Nephron (organoid): ENCODE measurements at regions not wholly inside any gene's neighbourhood (a gene's known extent, or its start where the extent isn't known, plus 50 kb on each side); places are given as distances from the start of the nearest gene placed in this dataset.

Experiments used
- H3K27ac Mint-ChIP-seq, 3 experiments: 2 replicates each; pipeline ENCODE4 v1.8.0; 2020; ENCODE audit warnings: mixed read lengths in 3 of 3, mild to moderate bottlenecking in 2 of 3, moderate library complexity in 1 of 3
- H3K27me3 Mint-ChIP-seq: 2 replicates; pipeline ENCODE4 v1.8.0; 2021; ENCODE audit warnings: low read depth, mild to moderate bottlenecking, moderate library complexity, mixed read lengths
- H3K36me3 Mint-ChIP-seq: 2 replicates; pipeline ENCODE4 v1.8.0; 2020; ENCODE audit warnings: low read depth, mixed read lengths
- H3K4me1 Mint-ChIP-seq: 2 replicates; pipeline ENCODE4 v1.8.0; 2020; ENCODE audit warnings: mixed read lengths
- H3K4me3 Mint-ChIP-seq, 3 experiments: 2 replicates each; pipeline ENCODE4 v1.8.0; 2020; ENCODE audit warnings: mild to moderate bottlenecking in 3 of 3, mixed read lengths in 3 of 3, moderate library complexity in 2 of 3
- H3K9me3 Mint-ChIP-seq: 2 replicates; pipeline ENCODE4 v1.8.0; 2020; ENCODE audit warnings: mixed read lengths
- TF ChIP-seq, protein P1 (sequence below), 3 experiments: fragments of 200-600 bp; sonication (generic); IDR thresholded peaks; one replicate each; pipeline ENCODE4 v1.5.0; 2021; ENCODE audit warnings: antibody characterized with exemption in 3 of 3; ENCODE audit not compliant: unreplicated experiment in 3 of 3

DNA sequence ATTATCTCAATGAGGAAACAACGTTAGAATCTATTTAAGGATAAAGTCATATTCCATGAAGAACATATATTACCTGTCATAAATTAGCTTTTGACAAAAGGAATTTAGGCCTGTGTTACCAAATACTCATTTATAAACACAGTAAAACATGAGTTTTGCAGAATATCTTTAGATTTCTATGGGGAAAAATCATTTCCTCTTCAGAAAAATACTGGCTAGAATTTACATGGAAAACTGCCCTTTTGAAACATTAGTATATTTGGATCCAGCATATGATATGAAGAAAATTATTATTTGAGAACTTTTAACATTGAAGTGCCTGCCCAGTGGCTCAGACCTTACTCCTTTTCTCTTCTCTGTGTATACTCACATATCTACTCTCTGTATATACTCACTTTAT lies 131.4 kb upstream of the NEIL3 start:
- no peaks in the 10 kb centered on the region for H3K36me3 Mint-ChIP-seq
- H3K9me3 Mint-ChIP-seq, result no peaks in the 10 kb centered on the region
- H3K27ac Mint-ChIP-seq, result no peak overlapping the region
- TF ChIP-seq, protein P1, sequence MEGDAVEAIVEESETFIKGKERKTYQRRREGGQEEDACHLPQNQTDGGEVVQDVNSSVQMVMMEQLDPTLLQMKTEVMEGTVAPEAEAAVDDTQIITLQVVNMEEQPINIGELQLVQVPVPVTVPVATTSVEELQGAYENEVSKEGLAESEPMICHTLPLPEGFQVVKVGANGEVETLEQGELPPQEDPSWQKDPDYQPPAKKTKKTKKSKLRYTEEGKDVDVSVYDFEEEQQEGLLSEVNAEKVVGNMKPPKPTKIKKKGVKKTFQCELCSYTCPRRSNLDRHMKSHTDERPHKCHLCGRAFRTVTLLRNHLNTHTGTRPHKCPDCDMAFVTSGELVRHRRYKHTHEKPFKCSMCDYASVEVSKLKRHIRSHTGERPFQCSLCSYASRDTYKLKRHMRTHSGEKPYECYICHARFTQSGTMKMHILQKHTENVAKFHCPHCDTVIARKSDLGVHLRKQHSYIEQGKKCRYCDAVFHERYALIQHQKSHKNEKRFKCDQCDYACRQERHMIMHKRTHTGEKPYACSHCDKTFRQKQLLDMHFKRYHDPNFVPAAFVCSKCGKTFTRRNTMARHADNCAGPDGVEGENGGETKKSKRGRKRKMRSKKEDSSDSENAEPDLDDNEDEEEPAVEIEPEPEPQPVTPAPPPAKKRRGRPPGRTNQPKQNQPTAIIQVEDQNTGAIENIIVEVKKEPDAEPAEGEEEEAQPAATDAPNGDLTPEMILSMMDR (IDR thresholded peaks at IDR 0.05; ENCODE audit: unreplicated experiment in 3 of 3), result no peak
- H3K4me3 Mint-ChIP-seq, result no peak overlapping the region
- no peaks in the 10 kb centered on the region for H3K27me3 Mint-ChIP-seq
- H3K4me1 Mint-ChIP-seq, result no peaks in the 10 kb centered on the region

DNA sequence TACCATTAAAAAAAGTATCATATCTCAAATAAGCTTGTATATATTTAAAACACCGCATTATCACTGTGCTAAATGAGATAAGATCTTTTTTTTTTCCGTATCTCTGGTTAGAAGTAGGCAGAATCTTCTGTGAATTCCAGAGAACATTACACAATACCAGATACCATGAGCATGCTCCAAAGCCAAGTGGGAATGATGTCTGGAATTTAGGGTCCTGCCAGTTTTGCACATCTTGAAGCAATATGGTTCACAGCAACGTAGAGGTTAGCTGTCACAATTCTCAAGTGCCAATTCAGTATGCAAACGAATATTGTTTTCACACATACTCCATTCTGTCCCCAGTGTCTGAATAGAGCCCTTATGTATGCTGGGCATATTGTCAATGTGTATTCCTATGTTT lies 127.5 kb upstream of the NEIL3 start:
- TF ChIP-seq, protein P1 (IDR thresholded peaks at IDR 0.05; ENCODE audit: unreplicated experiment in 3 of 3), result no peak
- H3K36me3 Mint-ChIP-seq, result no peaks in the 10 kb centered on the region

DNA sequence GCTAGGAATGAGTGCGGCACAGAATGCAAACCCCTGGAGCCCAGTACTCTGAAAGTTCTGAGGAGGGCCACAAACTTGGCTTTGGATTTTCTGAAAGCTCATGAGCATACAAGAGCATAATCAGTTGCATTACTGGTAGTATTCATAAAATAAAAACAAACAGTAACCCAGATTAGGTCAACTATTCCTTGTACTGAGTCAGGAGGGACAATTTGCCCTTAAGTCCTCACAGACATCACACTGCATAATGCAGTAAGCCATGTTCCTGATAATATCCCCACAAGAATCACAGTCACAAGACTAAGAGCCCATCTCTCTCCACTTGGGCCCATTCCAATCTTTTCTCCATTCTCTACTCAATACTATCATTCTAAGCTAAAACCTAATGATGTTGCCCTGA lies 126.9 kb upstream of the NEIL3 start:
- Mint-ChIP-seq H3K27me3 (no peaks in the 10 kb centered on the region), H3K36me3 (no peaks in the 10 kb centered on the region), H3K27ac (no peak overlapping the region), H3K4me3 (no peak overlapping the region), H3K4me1 (no peaks in the 10 kb centered on the region), H3K9me3 (no peaks in the 10 kb centered on the region)
- TF ChIP-seq, protein P1 (IDR thresholded peaks at IDR 0.05; ENCODE audit: unreplicated experiment in 3 of 3), result no peak

More for the DNA sequence above, 127.5 kb upstream of the NEIL3 start:
- Mint-ChIP-seq H3K27ac (no peak overlapping the region), H3K4me1 (no peaks in the 10 kb centered on the region), H3K27me3 (no peaks in the 10 kb centered on the region), H3K9me3 (no peaks in the 10 kb centered on the region), H3K4me3 (no peak overlapping the region)

DNA sequence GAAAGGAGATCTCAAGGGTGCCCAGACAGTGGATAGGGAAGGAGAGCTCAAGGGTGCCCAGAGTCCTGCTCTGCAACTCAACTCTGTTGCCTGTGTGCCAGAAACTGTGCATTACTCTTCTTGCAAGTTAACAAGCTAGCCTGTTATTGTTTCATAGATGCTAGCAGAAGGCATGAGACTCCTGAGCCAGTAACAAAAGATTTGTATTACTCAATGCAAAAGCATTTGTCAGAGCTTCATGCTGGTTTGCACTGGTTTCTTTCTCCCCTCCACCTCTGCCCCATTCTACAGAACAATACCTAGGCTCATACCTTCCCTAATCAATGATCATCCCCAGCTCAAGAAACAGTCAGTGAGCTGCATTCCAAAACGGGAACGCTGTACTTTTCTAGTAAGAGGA lies 124.5 kb upstream of the NEIL3 start:
- H3K4me3 Mint-ChIP-seq, result no peak overlapping the region
- no peaks in the 10 kb centered on the region for H3K9me3 Mint-ChIP-seq
- H3K4me1 Mint-ChIP-seq, result no peaks in the 10 kb centered on the region
- H3K27ac Mint-ChIP-seq, result no peak overlapping the region
- H3K36me3 Mint-ChIP-seq, result no peaks in the 10 kb centered on the region
- H3K27me3 Mint-ChIP-seq, result no peaks in the 10 kb centered on the region
- TF ChIP-seq, protein P1 (IDR thresholded peaks at IDR 0.05; ENCODE audit: unreplicated experiment in 3 of 3), result no peak

DNA sequence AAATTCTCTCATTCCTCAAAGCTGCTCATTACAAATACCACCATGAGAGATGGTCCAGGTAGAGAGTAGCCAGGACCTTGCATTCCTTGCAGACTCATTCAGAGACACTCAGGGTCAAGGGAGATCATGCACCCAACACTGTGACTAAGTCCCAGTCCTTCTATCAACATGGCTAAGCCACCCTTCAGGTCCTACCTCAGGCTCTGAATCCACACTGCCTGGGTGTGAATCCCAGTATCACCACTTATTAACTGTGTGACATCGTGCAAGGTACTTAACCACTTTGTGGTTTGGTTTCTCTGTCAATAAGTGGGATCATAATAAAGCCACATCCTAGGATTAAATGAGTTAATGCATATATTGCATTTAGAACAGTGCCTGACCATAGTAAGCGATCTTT lies 124.1 kb upstream of the NEIL3 start:
- TF ChIP-seq, protein P1 (IDR thresholded peaks at IDR 0.05; ENCODE audit: unreplicated experiment in 3 of 3), result no peak
- H3K4me1 Mint-ChIP-seq, result no peaks in the 10 kb centered on the region
- no peaks in the 10 kb centered on the region for H3K36me3 Mint-ChIP-seq
- H3K9me3 Mint-ChIP-seq, result no peaks in the 10 kb centered on the region
- no peak overlapping the region for H3K27ac Mint-ChIP-seq
- H3K27me3 Mint-ChIP-seq, result no peaks in the 10 kb centered on the region
- no peak overlapping the region for H3K4me3 Mint-ChIP-seq

DNA sequence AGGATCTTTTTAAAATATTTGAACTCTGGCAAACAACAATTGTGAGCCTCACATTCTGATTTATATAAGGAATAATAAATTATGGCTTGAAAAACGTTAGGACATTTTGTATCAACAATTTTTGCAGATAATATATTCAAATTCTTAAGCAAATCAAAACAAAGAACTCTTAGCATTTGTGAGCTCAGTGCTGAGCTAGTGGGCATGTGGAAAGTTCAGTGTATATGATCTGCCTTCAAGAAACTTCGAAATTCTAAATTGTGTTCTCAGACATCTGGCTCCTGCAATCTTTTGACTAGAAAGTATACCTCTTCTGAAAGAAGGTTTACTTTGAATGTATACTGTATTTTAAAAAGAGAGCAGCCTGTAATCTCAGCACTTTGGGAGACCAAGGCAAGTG lies 122.3 kb upstream of the NEIL3 start:
- Mint-ChIP-seq H3K36me3 (no peaks in the 10 kb centered on the region), H3K4me1 (peaks cover 5% of the 10 kb centered on the region), H3K27ac (no peak overlapping the region), H3K4me3 (no peak overlapping the region), H3K9me3 (peaks cover 1% of the 10 kb centered on the region), H3K27me3 (peaks cover 2% of the 10 kb centered on the region)
- TF ChIP-seq, protein P1 (IDR thresholded peaks at IDR 0.05; ENCODE audit: unreplicated experiment in 3 of 3), result no peak
